SK-N-SH (cell line): ENCODE measurements at regions not wholly inside any gene's neighbourhood (a gene's known extent, or its start where the extent isn't known, plus 50 kb on each side); places are given as distances from the start of the nearest gene placed in this dataset.

Experiments used
- CTCF ChIA-PET: fragments of 300-600, 350-600 bp; formaldehyde crosslinking; extraction: SDS; loops from one replicate; lab custom pipeline; 2021; lab: Yijun Ruan, JAX
- POLR2A ChIA-PET: fragments of 350-600 bp; sonication (Branson Sonifier 250); formaldehyde crosslinking; extraction: SDS; loops from one replicate; lab custom pipeline; 2020; ENCODE audit warnings: antibody characterized with exemption, inconsistent platforms; lab: Yijun Ruan, JAX
- DNase-seq: peaks from one replicate; pipeline ENCODE4 v3.0.0; 2012
- H2AFZ ChIP-seq: fragments of 200-600 bp; sonication (generic); 2 replicates; pipeline ENCODE4 v1.8.1; 2016; ENCODE audit warnings: antibody characterized with exemption, mild to moderate bottlenecking, low read depth
- H3F3A ChIP-seq: fragments of 200-600 bp; sonication (generic); replicated peaks from 2 replicates; pipeline ENCODE3; 2016; ENCODE audit warnings: antibody characterized with exemption, mild to moderate bottlenecking; ENCODE audit not compliant: insufficient read depth
- H3K27ac ChIP-seq, 2 experiments: fragments of 200-500 bp in 1 of 2; fragments of 200-600 bp in 1 of 2; sonication (Bioruptor generic) in 1 of 2; sonication (generic), shearing (Covaris generic) in 1 of 2; 2 replicates each; pipeline versions ENCODE4 v1.5.1 to v1.6.1; 2014 to 2016; ENCODE audit warnings: low read depth in 2 of 2, inconsistent platforms in 1 of 2, low read length in 1 of 2, mild to moderate bottlenecking in 1 of 2, mixed read lengths in 1 of 2
- H3K27me3 ChIP-seq: fragments of 200-600 bp; sonication (generic), shearing (Covaris generic); 2 replicates; pipeline ENCODE4 v1.6.1; 2016; ENCODE audit warnings: mixed run types; ENCODE audit not compliant: insufficient read depth
- H3K36me3 ChIP-seq, 2 experiments: fragments of 200-500 bp in 1 of 2; fragments of 200-600 bp in 1 of 2; sonication (Bioruptor generic) in 1 of 2; sonication (generic) in 1 of 2; replicated peaks in 1 of 2; 2 replicates each; pipeline versions ENCODE3 to v1.5.1; 2014 to 2016; ENCODE audit warnings: low read length in 1 of 2, mild to moderate bottlenecking in 1 of 2; ENCODE audit not compliant: insufficient read depth in 2 of 2, control insufficient read depth in 1 of 2
- H3K4me1 ChIP-seq, 2 experiments: fragments of 200-500 bp in 1 of 2; fragments of 200-600 bp in 1 of 2; sonication (Bioruptor generic) in 1 of 2; sonication (generic), shearing (Covaris generic) in 1 of 2; 2 replicates each; pipeline versions ENCODE4 v1.5.1 to v1.6.1; 2014 to 2016; ENCODE audit warnings: low read depth in 1 of 2, low read length in 1 of 2, mixed run types in 1 of 2; ENCODE audit not compliant: insufficient read depth in 2 of 2, control insufficient read depth in 1 of 2
- H3K4me2 ChIP-seq: fragments of 200-600 bp; sonication (generic), shearing (Covaris generic); 2 replicates; pipeline ENCODE4 v1.6.1; 2017; ENCODE audit warnings: mixed run types
- H3K4me3 ChIP-seq, 2 experiments: fragments of 200-500 bp in 1 of 2; fragments of 200-600 bp in 1 of 2; sonication (Bioruptor generic) in 1 of 2; sonication (generic), shearing (Covaris generic) in 1 of 2; 2 replicates each; pipeline versions ENCODE4 v1.5.1 to v1.8.1; 2014 to 2016; ENCODE audit warnings: low read depth in 2 of 2, inconsistent platforms in 1 of 2, low read length in 1 of 2, mild to moderate bottlenecking in 1 of 2, mixed read lengths in 1 of 2, moderate library complexity in 1 of 2
- H3K79me2 ChIP-seq: fragments of 200-600 bp; sonication (generic); 2 replicates; pipeline ENCODE4 v1.8.1; 2017; ENCODE audit warnings: mild to moderate bottlenecking; ENCODE audit not compliant: insufficient read depth
- H3K9ac ChIP-seq: fragments of 200-600 bp; sonication (generic); 2 replicates; pipeline ENCODE4 v1.6.1; 2017; ENCODE audit warnings: mixed run types
- H3K9me2 ChIP-seq: fragments of 200-600 bp; sonication (generic); 2 replicates; pipeline ENCODE4 v1.6.1; 2017; ENCODE audit warnings: mixed run types
- H3K9me3 ChIP-seq: fragments of 200-600 bp; sonication (generic); 2 replicates; pipeline ENCODE4 v1.6.1; 2017; ENCODE audit warnings: mixed run types, mild to moderate bottlenecking, moderate library complexity
- H4K20me1 ChIP-seq: fragments of 200-600 bp; sonication (generic); 2 replicates; pipeline ENCODE4 v1.6.1; 2017; ENCODE audit warnings: mild to moderate bottlenecking, mixed run types; ENCODE audit not compliant: insufficient read depth
- FOXJ3 ChIP-seq: sonication (generic); formaldehyde crosslinking; IDR thresholded peaks from 2 replicates; pipeline ENCODE4 v1.5.1; 2020; ENCODE audit warnings: mild to moderate bottlenecking, missing genetic modification reagents
- FOXM1 ChIP-seq: IDR thresholded peaks from 2 replicates; pipeline ENCODE4 v1.4.0; 2012; ENCODE audit warnings: low read depth, mild to moderate bottlenecking
- JUND ChIP-seq: IDR thresholded peaks from 2 replicates; pipeline ENCODE4 v1.4.0; 2012
- RXRA ChIP-seq: IDR thresholded peaks from 2 replicates; pipeline ENCODE4 v1.4.0; 2012; ENCODE audit warnings: low read depth, mild to moderate bottlenecking, borderline replicate concordance
- WGBS: methylation state at CpG from one replicate; pipeline ENCODE4 v1.1.6; 2017; ENCODE audit warnings: low lambda C conversion rate; 5-methylcytosine and 5-hydroxymethylcytosine counted together
- TF ChIP-seq, protein P1 (sequence below): fragments of 150-350 bp; IDR thresholded peaks from 2 replicates; pipeline ENCODE4 v1.6.1; 2016; ENCODE audit warnings: mild to moderate bottlenecking, low read depth, low read length
- TF ChIP-seq, protein P2 (sequence below): fragments of 150-350 bp; IDR thresholded peaks from 2 replicates; pipeline ENCODE4 v1.6.1; 2017; ENCODE audit warnings: antibody characterized with exemption, low read length, low read depth, borderline replicate concordance
- TF ChIP-seq, protein P3 (sequence below): IDR thresholded peaks from 2 replicates; pipeline ENCODE4 v1.4.0; 2012; ENCODE audit warnings: low read depth, borderline replicate concordance

DNA sequence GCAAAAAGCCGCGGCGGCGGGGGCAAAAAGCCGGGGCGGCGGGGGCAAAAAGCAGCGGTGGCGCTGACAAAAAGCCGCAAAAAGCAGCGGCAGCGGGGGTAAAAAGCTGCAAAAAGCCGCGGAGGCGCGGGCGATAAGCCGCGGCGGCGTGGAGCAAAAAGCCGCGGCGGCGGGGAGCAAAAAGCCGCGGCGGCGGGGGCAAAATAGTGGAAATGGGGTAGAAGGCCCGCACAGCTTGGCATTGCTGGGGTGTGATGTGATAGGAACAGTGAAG lies 450.1 kb downstream of the ANKRD30B start:
- Histone ChIP-seq H3K9me2 (no peaks in the 10 kb centered on the region), H3K4me1 (no peaks in the 10 kb centered on the region), H3K4me2 (peak overlapping the region; percentile 60; the same call in 1 of the 2 replicates), H3K79me2 (no peaks in the 10 kb centered on the region), H3K9me3 (no peaks in the 10 kb centered on the region; the same call in 1 of the 2 replicates), H3K27ac (no peak overlapping the region), H3K36me3 (no peaks in the 10 kb centered on the region), H3K9ac (no peak overlapping the region), H2AFZ (0 out of 2 replicates have a peak overlapping the region, but pooled peaks have one; percentile 46), H3K27me3 (peaks cover 15% of the 10 kb centered on the region), H3K4me3 (peak overlapping the region; percentile 19 to 39; a peak in 3 of 4 replicates), H3F3A (no peaks in the 10 kb centered on the region), H4K20me1 (no peaks in the 10 kb centered on the region)
- TF ChIP-seq, protein P1, sequence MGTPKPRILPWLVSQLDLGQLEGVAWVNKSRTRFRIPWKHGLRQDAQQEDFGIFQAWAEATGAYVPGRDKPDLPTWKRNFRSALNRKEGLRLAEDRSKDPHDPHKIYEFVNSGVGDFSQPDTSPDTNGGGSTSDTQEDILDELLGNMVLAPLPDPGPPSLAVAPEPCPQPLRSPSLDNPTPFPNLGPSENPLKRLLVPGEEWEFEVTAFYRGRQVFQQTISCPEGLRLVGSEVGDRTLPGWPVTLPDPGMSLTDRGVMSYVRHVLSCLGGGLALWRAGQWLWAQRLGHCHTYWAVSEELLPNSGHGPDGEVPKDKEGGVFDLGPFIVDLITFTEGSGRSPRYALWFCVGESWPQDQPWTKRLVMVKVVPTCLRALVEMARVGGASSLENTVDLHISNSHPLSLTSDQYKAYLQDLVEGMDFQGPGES = no peak
- TF ChIP-seq FOXJ3 (CRISPR knock-in tag) (no peak), JUND (no peak), RXRA (no peak), FOXM1 (no peak)
- TF ChIP-seq, protein P2, sequence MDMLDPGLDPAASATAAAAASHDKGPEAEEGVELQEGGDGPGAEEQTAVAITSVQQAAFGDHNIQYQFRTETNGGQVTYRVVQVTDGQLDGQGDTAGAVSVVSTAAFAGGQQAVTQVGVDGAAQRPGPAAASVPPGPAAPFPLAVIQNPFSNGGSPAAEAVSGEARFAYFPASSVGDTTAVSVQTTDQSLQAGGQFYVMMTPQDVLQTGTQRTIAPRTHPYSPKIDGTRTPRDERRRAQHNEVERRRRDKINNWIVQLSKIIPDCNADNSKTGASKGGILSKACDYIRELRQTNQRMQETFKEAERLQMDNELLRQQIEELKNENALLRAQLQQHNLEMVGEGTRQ = no peak
- TF ChIP-seq, protein P3, sequence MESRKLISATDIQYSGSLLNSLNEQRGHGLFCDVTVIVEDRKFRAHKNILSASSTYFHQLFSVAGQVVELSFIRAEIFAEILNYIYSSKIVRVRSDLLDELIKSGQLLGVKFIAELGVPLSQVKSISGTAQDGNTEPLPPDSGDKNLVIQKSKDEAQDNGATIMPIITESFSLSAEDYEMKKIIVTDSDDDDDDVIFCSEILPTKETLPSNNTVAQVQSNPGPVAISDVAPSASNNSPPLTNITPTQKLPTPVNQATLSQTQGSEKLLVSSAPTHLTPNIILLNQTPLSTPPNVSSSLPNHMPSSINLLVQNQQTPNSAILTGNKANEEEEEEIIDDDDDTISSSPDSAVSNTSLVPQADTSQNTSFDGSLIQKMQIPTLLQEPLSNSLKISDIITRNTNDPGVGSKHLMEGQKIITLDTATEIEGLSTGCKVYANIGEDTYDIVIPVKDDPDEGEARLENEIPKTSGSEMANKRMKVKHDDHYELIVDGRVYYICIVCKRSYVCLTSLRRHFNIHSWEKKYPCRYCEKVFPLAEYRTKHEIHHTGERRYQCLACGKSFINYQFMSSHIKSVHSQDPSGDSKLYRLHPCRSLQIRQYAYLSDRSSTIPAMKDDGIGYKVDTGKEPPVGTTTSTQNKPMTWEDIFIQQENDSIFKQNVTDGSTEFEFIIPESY = no peak
- ChIA-PET CTCF (no interaction called here), POLR2A (no interaction called here)
- DNase-seq = no peak
- 17% methylated on average over 30 of the region's 30 CpGs for WGBS
